ENCODE measurements at regions not wholly inside any gene's neighbourhood (a gene's known extent, or its start where the extent isn't known, plus 50 kb on each side); places are given as distances from the start of the nearest gene placed in this dataset.

- no peak for TF ChIP-seq CTCF (IDR thresholded peaks at IDR 0.05; ENCODE audit: poor library complexity)
- TF ChIP-seq EZH2 (IDR thresholded peaks at IDR 0.05; ENCODE audit: borderline replicate concordance): no peak
Measured at GRCh38 chr3:40691452-40691861, 166.7 kb downstream of the ZNF621 start.

Measured in hepatocyte (in vitro differentiated cells).